ENCODE measurements at regions not wholly inside any gene's neighbourhood (a gene's known extent, or its start where the extent isn't known, plus 50 kb on each side); places are given as distances from the start of the nearest gene placed in this dataset.

GRCh38 chr10:28363376-28363775, 60.5 kb upstream of the MPP7 start:
- no peak overlapping the region for H3K27ac ChIP-seq (ENCODE audit: extremely low read depth, low read depth, low read length)
- no peaks in the 10 kb centered on the region for H3K9me3 ChIP-seq (ENCODE audit: control insufficient read depth, insufficient read depth, low read depth, low read length)
- POLR2A ChIA-PET: no interaction called here
- no peaks in the 10 kb centered on the region for H3K36me3 ChIP-seq (ENCODE audit: control insufficient read depth in 2 of 2, insufficient read depth in 1 of 2, low read length in 2 of 2)
- no peaks in the 10 kb centered on the region for H3K4me1 ChIP-seq (ENCODE audit: control insufficient read depth, insufficient read depth, low read length)
- TF ChIP-seq ZNF837 (tag by site-specific recombination; IDR thresholded peaks at IDR 0.05) (no peak), ZNF768 (tag by site-specific recombination; IDR thresholded peaks at IDR 0.05) (no peak), ZNF670 (tag by site-specific recombination; IDR thresholded peaks at IDR 0.05; ENCODE audit: low read depth) (no peak), ZFP69B (tag by site-specific recombination; IDR thresholded peaks at IDR 0.05) (no peak), ZNF623 (tag by site-specific recombination; IDR thresholded peaks at IDR 0.05) (no peak), ZBTB49 (tag by site-specific recombination; IDR thresholded peaks at IDR 0.05; ENCODE audit: low read depth) (no peak), ZNF433 (tag by site-specific recombination; IDR thresholded peaks at IDR 0.05; ENCODE audit: low read depth) (no peak), ZNF169 (tag by site-specific recombination; IDR thresholded peaks at IDR 0.05) (no peak), ZNF473 (tag by site-specific recombination; IDR thresholded peaks at IDR 0.05) (no peak), HOXA7 (CRISPR knock-in tag; IDR thresholded peaks at IDR 0.05; ENCODE audit: borderline replicate concordance) (no peak), KLF1 (tag by site-specific recombination; IDR thresholded peaks at IDR 0.05) (no peak), ZNF701 (tag by site-specific recombination; IDR thresholded peaks at IDR 0.05) (no peak), PATZ1 (tag by site-specific recombination; IDR thresholded peaks at IDR 0.05) (no peak), ZNF488 (tag by site-specific recombination; IDR thresholded peaks at IDR 0.05) (no peak), ZSCAN18 (tag by site-specific recombination; IDR thresholded peaks at IDR 0.05) (no peak), ZNF580 (tag by site-specific recombination; IDR thresholded peaks at IDR 0.05) (no peak)
- H3K4me3 ChIP-seq (ENCODE audit: low read depth, low read length): no peak overlapping the region
- CTCF ChIA-PET: no interaction called here

GRCh38 chr10:28365840-28366239, 63.0 kb upstream of the MPP7 start:
- CTCF ChIA-PET: interaction anchor here (0.5 to 2.7 kb wide), 5 partner anchors 18 to 932 kb away, joined by 3 to 9 read pairs (median 3); no protein-coding TSS in a partner anchor
- Histone ChIP-seq H3K36me3 (ENCODE audit: control insufficient read depth in 2 of 2, insufficient read depth in 1 of 2, low read length in 2 of 2) (no peaks in the 10 kb centered on the region), H3K4me1 (ENCODE audit: control insufficient read depth, insufficient read depth, low read length) (no peaks in the 10 kb centered on the region), H3K27ac (ENCODE audit: extremely low read depth, low read depth, low read length) (no peak overlapping the region), H3K4me3 (ENCODE audit: low read depth, low read length) (no peak overlapping the region), H3K9me3 (ENCODE audit: control insufficient read depth, insufficient read depth, low read depth, low read length) (no peaks in the 10 kb centered on the region)
- POLR2A ChIA-PET: no interaction called here
- TF ChIP-seq ZNF561 (tag by site-specific recombination; IDR thresholded peaks at IDR 0.05; ENCODE audit: borderline replicate concordance) (no peak), INSM2 (tag by site-specific recombination; IDR thresholded peaks at IDR 0.05) (no peak), ZBTB48 (tag by site-specific recombination; IDR thresholded peaks at IDR 0.05) (no peak), ZNF747 (tag by site-specific recombination; IDR thresholded peaks at IDR 0.05) (no peak), ZNF670 (tag by site-specific recombination; IDR thresholded peaks at IDR 0.05; ENCODE audit: low read depth) (no peak), KLF1 (tag by site-specific recombination; IDR thresholded peaks at IDR 0.05) (no peak), ZIC2 (tag by site-specific recombination; IDR thresholded peaks at IDR 0.05) (no peak), ZNF830 (tag by site-specific recombination; IDR thresholded peaks at IDR 0.05; ENCODE audit: low read depth) (no peak), ZNF366 (tag by site-specific recombination; conservative IDR thresholded peaks at IDR 0.05) (no peak), ZNF624 (tag by site-specific recombination; IDR thresholded peaks at IDR 0.05) (no peak), MYNN (tag by site-specific recombination; IDR thresholded peaks at IDR 0.05; ENCODE audit: borderline replicate concordance) (no peak), ZNF2 (tag by site-specific recombination; IDR thresholded peaks at IDR 0.05) (no peak), ZSCAN16 (tag by site-specific recombination; IDR thresholded peaks at IDR 0.05) (no peak), ZNF704 (tag by site-specific recombination; IDR thresholded peaks at IDR 0.05) (no peak)

All from HEK293 (cell line).